ENCODE measurements at regions not wholly inside any gene's neighbourhood (a gene's known extent, or its start where the extent isn't known, plus 50 kb on each side); places are given as distances from the start of the nearest gene placed in this dataset.
"Not testable (repeated sequence)": the region's sequence is repeated elsewhere in the genome, so short reads cannot be mapped to it uniquely, and the experiment has no call there.

GRCh38 chr3:8312685-8313084 lies 188.9 kb upstream of the LMCD1 start:
- no peak for DNase-seq (ENCODE audit: low read depth)

- DNase-seq (ENCODE audit: low read depth): no peak
These were observed 187.9 kb upstream of the LMCD1 start for GRCh38 chr3:8313560-8314267.

- DNase-seq (ENCODE audit: low read depth): not testable (repeated sequence)
These were observed 186.1 kb upstream of the LMCD1 start for GRCh38 chr3:8315526-8315925.

GRCh38 chr3:8317661-8318649 lies 183.7 kb upstream of the LMCD1 start:
- DNase-seq (ENCODE audit: low read depth): no peak

- DNase-seq (ENCODE audit: low read depth): no peak
These were observed 181.5 kb upstream of the LMCD1 start for GRCh38 chr3:8319935-8320634.

GRCh38 chr3:8320711-8321458 lies 180.7 kb upstream of the LMCD1 start:
- DNase-seq (ENCODE audit: low read depth): no peak

GRCh38 chr3:8324747-8325146 lies 176.9 kb upstream of the LMCD1 start:
- DNase-seq (ENCODE audit: low read depth): peak; percentile 22

GRCh38 chr3:8325306-8325705 lies 176.3 kb upstream of the LMCD1 start:
- DNase-seq (ENCODE audit: low read depth): no peak

GRCh38 chr3:8325833-8326232 lies 175.8 kb upstream of the LMCD1 start:
- not testable (repeated sequence) for DNase-seq (ENCODE audit: low read depth)

GRCh38 chr3:8327739-8328138 lies 173.9 kb upstream of the LMCD1 start:
- no peak for DNase-seq (ENCODE audit: low read depth)

- DNase-seq (ENCODE audit: low read depth): no peak
These were observed 172.7 kb upstream of the LMCD1 start for GRCh38 chr3:8328967-8329366.

GRCh38 chr3:8329598-8329997 lies 172.0 kb upstream of the LMCD1 start:
- DNase-seq (ENCODE audit: low read depth): no peak

GRCh38 chr3:8336456-8336855 lies 165.2 kb upstream of the LMCD1 start:
- DNase-seq (ENCODE audit: low read depth): no peak

- DNase-seq (ENCODE audit: low read depth): no peak
These were observed 163.2 kb upstream of the LMCD1 start for GRCh38 chr3:8338424-8338823.

GRCh38 chr3:8341821-8342247 lies 159.8 kb upstream of the LMCD1 start:
- DNase-seq (ENCODE audit: low read depth): no peak

- DNase-seq (ENCODE audit: low read depth): no peak
These were observed 158.6 kb upstream of the LMCD1 start for GRCh38 chr3:8343058-8343457.

- DNase-seq (ENCODE audit: low read depth): no peak
These were observed 156.2 kb upstream of the LMCD1 start for GRCh38 chr3:8345398-8345797.

GRCh38 chr3:8348076-8348475 lies 153.5 kb upstream of the LMCD1 start:
- no peak for DNase-seq (ENCODE audit: low read depth)

- no peak for DNase-seq (ENCODE audit: low read depth)
These were observed 149.1 kb upstream of the LMCD1 start for GRCh38 chr3:8352475-8352874.

- DNase-seq (ENCODE audit: low read depth): no peak
These were observed 148.3 kb upstream of the LMCD1 start for GRCh38 chr3:8353364-8353763.

- DNase-seq (ENCODE audit: low read depth): no peak
These were observed 146.3 kb upstream of the LMCD1 start for GRCh38 chr3:8355346-8355745.

GRCh38 chr3:8356066-8356465 lies 145.6 kb upstream of the LMCD1 start:
- DNase-seq (ENCODE audit: low read depth): not testable (repeated sequence)

Measured in activated gamma-delta T cell treated with anti-CD3 and anti-CD28 coated beads, Interleukin-2, amount 50 U/mL, for 16 hours (primary cell).